ENCODE measurements at regions not wholly inside any gene's neighbourhood (a gene's known extent, or its start where the extent isn't known, plus 50 kb on each side); places are given as distances from the start of the nearest gene placed in this dataset.

DNA sequence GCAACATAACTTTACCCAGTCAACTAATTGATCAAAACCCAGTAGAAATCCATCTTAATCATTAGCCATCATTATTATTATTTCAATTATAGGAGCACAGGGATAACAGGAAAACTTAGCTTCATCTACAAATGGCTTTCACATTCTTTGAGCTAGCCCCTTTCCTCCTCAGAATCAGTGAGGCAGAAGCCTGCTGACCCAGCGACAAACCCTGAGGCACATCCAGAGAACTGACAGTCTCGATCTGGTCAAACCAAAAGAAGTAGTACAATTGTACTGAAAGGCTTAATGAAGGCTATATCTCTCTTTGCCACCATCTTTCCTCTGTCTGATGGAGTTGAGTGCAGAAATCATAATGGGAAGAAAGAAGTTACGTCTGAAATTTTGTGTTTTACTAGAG is 109.8 kb upstream of the ARID2 start:
- Mint-ChIP-seq H3K9me3 (no peaks in the 10 kb centered on the region), H3K36me3 (ENCODE audit: low read depth) (no peaks in the 10 kb centered on the region), H3K4me3 (no peak overlapping the region), H3K27me3 (peaks cover 4% of the 10 kb centered on the region), H3K27ac (no peak overlapping the region), H3K4me1 (ENCODE audit: low read depth) (no peaks in the 10 kb centered on the region)

DNA sequence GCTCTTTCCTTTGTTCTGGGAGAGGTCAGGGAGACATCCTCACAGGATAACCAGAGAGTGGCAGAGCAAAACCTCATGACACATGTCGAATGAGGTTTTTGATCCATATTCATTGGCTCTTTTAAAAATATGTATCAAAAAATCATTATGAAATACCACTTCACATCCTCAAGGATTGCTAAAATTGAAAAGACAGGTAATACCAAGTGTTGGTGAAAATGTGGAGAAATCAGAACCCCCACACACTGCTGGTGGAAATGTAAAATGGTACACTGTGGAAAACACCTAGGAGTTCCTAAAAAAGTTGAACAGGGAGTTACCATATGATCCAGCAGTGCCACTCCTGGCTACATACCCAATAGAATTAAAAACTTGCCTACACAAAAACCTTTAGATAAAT is 107.8 kb upstream of the ARID2 start:
- Mint-ChIP-seq H3K9me3 (no peaks in the 10 kb centered on the region), H3K36me3 (ENCODE audit: low read depth) (no peaks in the 10 kb centered on the region), H3K4me3 (no peak overlapping the region), H3K27ac (no peak overlapping the region), H3K4me1 (ENCODE audit: low read depth) (no peaks in the 10 kb centered on the region), H3K27me3 (peaks cover 4% of the 10 kb centered on the region)

GRCh38 chr12:45622210-45622937 is 107.1 kb upstream of the ARID2 start:
- Mint-ChIP-seq H3K27ac (no peak overlapping the region), H3K27me3 (peaks cover 4% of the 10 kb centered on the region), H3K4me1 (ENCODE audit: low read depth) (no peaks in the 10 kb centered on the region), H3K36me3 (ENCODE audit: low read depth) (no peaks in the 10 kb centered on the region), H3K9me3 (no peaks in the 10 kb centered on the region), H3K4me3 (no peak overlapping the region)

- Mint-ChIP-seq H3K36me3 (ENCODE audit: low read depth) (no peaks in the 10 kb centered on the region), H3K4me3 (no peak overlapping the region), H3K4me1 (ENCODE audit: low read depth) (no peaks in the 10 kb centered on the region), H3K9me3 (no peaks in the 10 kb centered on the region), H3K27me3 (peaks cover 7% of the 10 kb centered on the region), H3K27ac (no peak overlapping the region)
Measured at GRCh38 chr12:45623221-45623620, 106.3 kb upstream of the ARID2 start.

- no peak overlapping the region for H3K27ac Mint-ChIP-seq
- no peak overlapping the region for H3K4me3 Mint-ChIP-seq
- peaks cover 7% of the 10 kb centered on the region for H3K27me3 Mint-ChIP-seq
- no peaks in the 10 kb centered on the region for H3K9me3 Mint-ChIP-seq
- no peaks in the 10 kb centered on the region for H3K36me3 Mint-ChIP-seq (ENCODE audit: low read depth)
- H3K4me1 Mint-ChIP-seq (ENCODE audit: low read depth): no peaks in the 10 kb centered on the region
Measured at GRCh38 chr12:45623940-45624339, 105.6 kb upstream of the ARID2 start.

GRCh38 chr12:45626965-45627364 is 102.5 kb upstream of the ARID2 start:
- H3K4me1 Mint-ChIP-seq (ENCODE audit: low read depth): no peaks in the 10 kb centered on the region
- H3K27me3 Mint-ChIP-seq: peaks cover 3% of the 10 kb centered on the region
- H3K36me3 Mint-ChIP-seq (ENCODE audit: low read depth): no peaks in the 10 kb centered on the region
- H3K9me3 Mint-ChIP-seq: no peaks in the 10 kb centered on the region
- no peak overlapping the region for H3K27ac Mint-ChIP-seq
- no peak overlapping the region for H3K4me3 Mint-ChIP-seq

GRCh38 chr12:45627407-45628069 is 102.0 kb upstream of the ARID2 start:
- H3K36me3 Mint-ChIP-seq (ENCODE audit: low read depth): no peaks in the 10 kb centered on the region

GRCh38 chr12:45629292-45629691 is 100.2 kb upstream of the ARID2 start:
- no peaks in the 10 kb centered on the region for H3K9me3 Mint-ChIP-seq
- H3K4me1 Mint-ChIP-seq (ENCODE audit: low read depth): peaks cover 4% of the 10 kb centered on the region
- no peak overlapping the region for H3K4me3 Mint-ChIP-seq
- no peaks in the 10 kb centered on the region for H3K36me3 Mint-ChIP-seq (ENCODE audit: low read depth)
- H3K27me3 Mint-ChIP-seq: peaks cover 3% of the 10 kb centered on the region
- H3K27ac Mint-ChIP-seq: no peak overlapping the region

More at GRCh38 chr12:45627407-45628069, 102.0 kb upstream of the ARID2 start:
- peaks cover 3% of the 10 kb centered on the region for H3K27me3 Mint-ChIP-seq
- H3K4me3 Mint-ChIP-seq: no peak overlapping the region
- H3K27ac Mint-ChIP-seq: no peak overlapping the region
- no peaks in the 10 kb centered on the region for H3K9me3 Mint-ChIP-seq
- H3K4me1 Mint-ChIP-seq (ENCODE audit: low read depth): no peaks in the 10 kb centered on the region

DNA sequence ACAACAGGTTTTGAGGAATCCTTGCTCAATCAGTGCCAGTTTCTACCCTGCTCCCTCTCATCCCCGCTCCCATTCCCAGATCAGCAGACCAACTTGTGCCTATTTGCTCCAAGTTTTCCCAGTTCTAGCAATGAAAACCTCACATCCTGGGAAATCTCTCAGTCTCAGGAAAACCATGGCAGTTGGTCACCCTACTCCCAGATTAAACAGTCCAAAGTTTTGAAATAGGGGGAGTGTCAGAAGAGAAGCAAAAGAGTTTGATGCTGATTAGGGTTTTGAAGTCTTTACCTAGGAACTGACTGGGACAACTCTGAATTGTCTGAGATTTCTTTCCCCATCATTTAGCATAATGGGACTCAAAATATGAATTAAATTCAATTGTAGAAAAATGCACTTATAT is 95.8 kb upstream of the ARID2 start:
- H3K27ac Mint-ChIP-seq: no peak overlapping the region
- no peaks in the 10 kb centered on the region for H3K27me3 Mint-ChIP-seq
- H3K4me1 Mint-ChIP-seq (ENCODE audit: low read depth): peaks cover 6% of the 10 kb centered on the region
- H3K4me3 Mint-ChIP-seq: no peak overlapping the region
- no peaks in the 10 kb centered on the region for H3K9me3 Mint-ChIP-seq
- H3K36me3 Mint-ChIP-seq (ENCODE audit: low read depth): no peaks in the 10 kb centered on the region

DNA sequence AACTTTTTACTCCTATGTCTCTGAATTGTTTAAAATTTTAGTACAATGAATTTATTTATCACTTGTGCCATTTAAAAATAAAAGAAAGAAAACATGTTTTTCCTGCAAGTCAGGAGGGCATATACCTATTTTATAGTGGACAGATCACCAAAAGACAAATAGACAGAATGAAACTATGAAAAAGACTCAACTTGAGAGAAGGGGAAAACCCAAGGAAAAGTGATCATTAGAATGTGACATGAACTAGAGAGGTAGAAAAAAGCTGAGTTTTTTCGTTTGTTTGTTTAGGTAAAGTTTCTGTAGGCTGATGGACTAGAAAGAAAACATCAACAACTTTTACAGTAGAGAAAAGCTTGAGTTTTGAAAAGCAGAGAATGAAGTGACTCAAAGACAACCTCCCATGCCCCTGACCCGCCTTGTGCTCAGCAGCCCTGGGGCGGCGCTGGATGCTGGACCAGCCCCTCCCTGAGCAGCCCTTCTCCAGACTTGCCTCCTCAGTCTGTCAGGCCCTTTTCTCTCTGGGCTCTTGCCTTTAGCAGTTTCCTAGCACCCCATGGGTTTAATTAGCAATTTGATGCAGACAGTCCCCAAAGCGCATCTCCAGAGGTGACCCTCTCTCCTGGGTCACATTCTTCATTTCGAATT is 95.1 kb upstream of the ARID2 start:
- no peaks in the 10 kb centered on the region for H3K9me3 Mint-ChIP-seq
- H3K27me3 Mint-ChIP-seq: no peaks in the 10 kb centered on the region
- H3K4me3 Mint-ChIP-seq: no peak overlapping the region
- H3K27ac Mint-ChIP-seq: no peak overlapping the region
- H3K4me1 Mint-ChIP-seq (ENCODE audit: low read depth): peaks cover 6% of the 10 kb centered on the region
- H3K36me3 Mint-ChIP-seq (ENCODE audit: low read depth): no peaks in the 10 kb centered on the region

- no peak overlapping the region for H3K27ac Mint-ChIP-seq
- H3K36me3 Mint-ChIP-seq (ENCODE audit: low read depth): no peaks in the 10 kb centered on the region
- H3K4me1 Mint-ChIP-seq (ENCODE audit: low read depth): peaks cover 6% of the 10 kb centered on the region
- H3K4me3 Mint-ChIP-seq: no peak overlapping the region
- H3K9me3 Mint-ChIP-seq: no peaks in the 10 kb centered on the region
- no peaks in the 10 kb centered on the region for H3K27me3 Mint-ChIP-seq
Measured at GRCh38 chr12:45637242-45637641, 92.3 kb upstream of the ARID2 start.

DNA sequence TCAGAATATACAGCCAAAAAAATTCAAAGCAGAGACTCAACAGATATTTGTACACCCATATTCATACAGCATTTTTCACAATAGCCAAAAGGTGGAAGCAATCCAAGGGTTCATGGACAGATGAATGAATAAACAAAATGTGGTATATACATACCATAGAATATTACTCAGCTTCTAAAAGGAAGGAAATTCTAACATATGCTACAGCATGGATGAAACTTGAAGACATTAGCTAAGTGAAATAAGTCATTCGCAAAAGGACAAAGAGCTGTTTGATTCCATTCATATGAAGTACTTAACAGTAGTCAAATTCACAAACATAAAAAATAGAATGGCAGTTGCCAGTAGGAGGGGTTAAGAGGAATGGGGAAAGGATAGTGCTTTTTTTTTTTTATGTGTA is 91.8 kb upstream of the ARID2 start:
- H3K4me1 Mint-ChIP-seq (ENCODE audit: low read depth): peaks cover 6% of the 10 kb centered on the region
- H3K4me3 Mint-ChIP-seq: no peak overlapping the region
- H3K36me3 Mint-ChIP-seq (ENCODE audit: low read depth): no peaks in the 10 kb centered on the region
- no peaks in the 10 kb centered on the region for H3K9me3 Mint-ChIP-seq
- H3K27me3 Mint-ChIP-seq: no peaks in the 10 kb centered on the region
- no peak overlapping the region for H3K27ac Mint-ChIP-seq

- H3K9me3 Mint-ChIP-seq: no peaks in the 10 kb centered on the region
- no peak overlapping the region for H3K27ac Mint-ChIP-seq
Measured at GRCh38 chr12:45638386-45638785, 91.1 kb upstream of the ARID2 start.

DNA sequence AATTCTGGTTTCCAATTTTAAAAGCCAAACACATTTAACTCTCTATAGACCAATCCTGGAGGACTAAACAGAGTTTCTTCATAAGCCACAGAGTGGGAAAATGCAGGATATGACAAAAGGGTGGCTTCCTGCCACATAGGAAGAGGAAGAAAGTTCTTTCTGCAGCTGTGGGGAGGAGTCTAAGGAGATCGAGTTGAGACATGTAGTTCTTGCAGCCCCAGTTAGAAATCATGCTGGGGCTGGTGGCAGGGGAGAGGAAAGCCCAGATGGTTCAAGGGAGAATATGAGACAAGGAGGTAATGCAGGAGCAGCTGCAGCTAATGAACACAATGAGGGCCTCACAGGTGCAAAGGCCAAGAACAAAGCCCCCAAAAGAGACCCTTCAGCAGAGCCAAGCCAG is 85.0 kb upstream of the ARID2 start:
- Mint-ChIP-seq H3K27ac (peak overlapping the region; percentile 29), H3K4me1 (ENCODE audit: low read depth) (peaks cover 10% of the 10 kb centered on the region), H3K9me3 (no peaks in the 10 kb centered on the region), H3K36me3 (ENCODE audit: low read depth) (no peaks in the 10 kb centered on the region), H3K4me3 (no peak overlapping the region), H3K27me3 (peaks cover under 1% of the 10 kb centered on the region)

More at GRCh38 chr12:45638386-45638785, 91.1 kb upstream of the ARID2 start:
- Mint-ChIP-seq H3K27me3 (no peaks in the 10 kb centered on the region), H3K36me3 (ENCODE audit: low read depth) (no peaks in the 10 kb centered on the region), H3K4me1 (ENCODE audit: low read depth) (peaks cover 6% of the 10 kb centered on the region), H3K4me3 (no peak overlapping the region)

- Mint-ChIP-seq H3K36me3 (ENCODE audit: low read depth) (no peaks in the 10 kb centered on the region), H3K9me3 (no peaks in the 10 kb centered on the region), H3K4me1 (ENCODE audit: low read depth) (peaks cover 10% of the 10 kb centered on the region), H3K27ac (no peak overlapping the region), H3K27me3 (peaks cover 8% of the 10 kb centered on the region), H3K4me3 (no peak overlapping the region)
Measured at GRCh38 chr12:45646851-45647581, 82.5 kb upstream of the ARID2 start.

Measured in stimulated activated naive CD8-positive, alpha-beta T cell treated with anti-CD3 and anti-CD28 coated beads, Interleukin-15, Interleukin-2, amounts not matched to agents 100 ng/mL and 50 ng/mL, for 24 hours (primary cell).